Fibroblast of lung (primary cell): ENCODE measurements at regions not wholly inside any gene's neighbourhood (a gene's known extent, or its start where the extent isn't known, plus 50 kb on each side); places are given as distances from the start of the nearest gene placed in this dataset.

ENCODE experiments used
- DNase-seq, 2 donors: peaks; one replicate each; pipeline versions ENCODE4 v3.0.0 to v3.0.0-alpha.2; 2010; ENCODE audit warnings: low read depth in 2 of 2
- H2AFZ ChIP-seq: 2 replicates; pipeline ENCODE4 v1.5.1; 2012; ENCODE audit warnings: low read length, control low read depth, inconsistent platforms
- H3K27ac ChIP-seq: 2 replicates; pipeline ENCODE4 v1.5.1; 2011; ENCODE audit warnings: low read length, control low read depth; ENCODE audit not compliant: insufficient read depth
- H3K27me3 ChIP-seq: 2 replicates; pipeline ENCODE4 v1.5.1; 2011; ENCODE audit warnings: mild to moderate bottlenecking, low read length; ENCODE audit not compliant: control insufficient read depth, insufficient read depth
- H3K36me3 ChIP-seq: 2 replicates; pipeline ENCODE4 v1.5.1; 2011; ENCODE audit warnings: low read length; ENCODE audit not compliant: control insufficient read depth, insufficient read depth
- H3K4me1 ChIP-seq: 2 replicates; pipeline ENCODE4 v1.5.1; 2011; ENCODE audit warnings: low read length; ENCODE audit not compliant: control insufficient read depth, insufficient read depth; ENCODE audit errors: extremely low read depth
- H3K4me2 ChIP-seq: 2 replicates; pipeline ENCODE4 v1.5.1; 2011; ENCODE audit warnings: low read length, control low read depth; ENCODE audit not compliant: insufficient read depth; ENCODE audit errors: extremely low read depth
- H3K4me3 ChIP-seq, 4 experiments: fragments of 200-600 bp in 1 of 4; sonication (generic) in 1 of 4; replicated peaks in 1 of 4; 2 replicates each; pipeline ENCODE4 v1.5.1; 2011 to 2016; ENCODE audit warnings: low read length in 4 of 4, low read depth in 3 of 4, mild to moderate bottlenecking in 3 of 4, control low read depth in 2 of 4, inconsistent platforms in 1 of 4, mixed read lengths in 1 of 4; ENCODE audit not compliant: insufficient read depth in 1 of 4; ENCODE audit errors: control extremely low read depth in 1 of 4
- H3K79me2 ChIP-seq: 2 replicates; pipeline ENCODE4 v1.5.1; 2012; ENCODE audit warnings: mild to moderate bottlenecking, low read length, inconsistent platforms; ENCODE audit not compliant: control insufficient read depth, insufficient read depth
- H3K9ac ChIP-seq: 2 replicates; pipeline ENCODE4 v1.5.1; 2011; ENCODE audit warnings: mild to moderate bottlenecking, low read length, control low read depth; ENCODE audit not compliant: insufficient read depth
- H3K9me3 ChIP-seq: 2 replicates; pipeline ENCODE4 v1.5.1; 2012; ENCODE audit warnings: low read depth, low read length; ENCODE audit not compliant: control insufficient read depth, insufficient read depth
- H4K20me1 ChIP-seq: 2 replicates; pipeline ENCODE4 v1.5.1; 2011; ENCODE audit warnings: low read length; ENCODE audit not compliant: control insufficient read depth, insufficient read depth; ENCODE audit errors: extremely low read depth
- CTCF ChIP-seq, 2 donors: IDR thresholded peaks in 1 of 2; conservative IDR thresholded peaks in 1 of 2; 1 replicate in 1 of 2; 2 replicates in 1 of 2; pipeline ENCODE4 v1.5.1; 2011 to 2012; ENCODE audit warnings: low read length in 2 of 2, control low read depth in 1 of 2, inconsistent platforms in 1 of 2, low read depth in 1 of 2, mild to moderate bottlenecking in 1 of 2
- EZH2 ChIP-seq: IDR thresholded peaks from 2 replicates; pipeline ENCODE4 v1.5.1; 2012; ENCODE audit warnings: low read length, control low read depth, mild to moderate bottlenecking; ENCODE audit errors: missing control alignments

GRCh38 chr11:130728185-130729180 lies 187.8 kb downstream of the SNX19 start:
- H3K4me3 ChIP-seq: no peak overlapping the region
- no peak for DNase-seq

GRCh38 chr11:130729193-130729592 lies 187.1 kb downstream of the SNX19 start:
- Histone ChIP-seq H3K27ac (no peak overlapping the region), H3K36me3 (no peaks in the 10 kb centered on the region), H4K20me1 (no peaks in the 10 kb centered on the region), H2AFZ (no peak overlapping the region), H3K79me2 (no peaks in the 10 kb centered on the region), H3K4me3 (no peak overlapping the region), H3K9ac (no peak overlapping the region), H3K9me3 (no peaks in the 10 kb centered on the region), H3K4me1 (peaks cover 11% of the 10 kb centered on the region), H3K4me2 (no peak overlapping the region), H3K27me3 (no peaks in the 10 kb centered on the region)
- TF ChIP-seq CTCF (conservative IDR thresholded peaks at IDR 0.05 in 1 of 2, IDR thresholded peaks at IDR 0.05 in 1 of 2; ENCODE audit: low read depth in 1 of 2, low read length in 2 of 2) (no peak), EZH2 (no peak)
- peak in 1 of 2 donors; percentile 25 for DNase-seq

More at GRCh38 chr11:130728185-130729180, 187.8 kb downstream of the SNX19 start:
- Histone ChIP-seq H3K36me3 (no peaks in the 10 kb centered on the region), H3K4me2 (no peak overlapping the region), H2AFZ (no peak overlapping the region), H3K9ac (no peak overlapping the region), H3K27me3 (no peaks in the 10 kb centered on the region), H3K27ac (no peak overlapping the region), H3K9me3 (no peaks in the 10 kb centered on the region), H4K20me1 (no peaks in the 10 kb centered on the region), H3K4me1 (peaks cover 11% of the 10 kb centered on the region), H3K79me2 (no peaks in the 10 kb centered on the region)
- TF ChIP-seq EZH2 (no peak), CTCF (conservative IDR thresholded peaks at IDR 0.05 in 1 of 2, IDR thresholded peaks at IDR 0.05 in 1 of 2; ENCODE audit: low read depth in 1 of 2, low read length in 2 of 2) (no peak)

GRCh38 chr11:130729678-130730300 lies 186.5 kb downstream of the SNX19 start:
- Histone ChIP-seq H3K4me1 (peaks cover 11% of the 10 kb centered on the region), H3K79me2 (no peaks in the 10 kb centered on the region), H4K20me1 (no peaks in the 10 kb centered on the region), H3K27me3 (no peaks in the 10 kb centered on the region), H3K9me3 (no peaks in the 10 kb centered on the region), H3K4me2 (no peak overlapping the region), H3K9ac (no peak overlapping the region), H3K4me3 (no peak overlapping the region), H3K36me3 (no peaks in the 10 kb centered on the region), H3K27ac (no peak overlapping the region), H2AFZ (no peak overlapping the region)
- no peak for TF ChIP-seq CTCF (conservative IDR thresholded peaks at IDR 0.05 in 1 of 2, IDR thresholded peaks at IDR 0.05 in 1 of 2; ENCODE audit: low read depth in 1 of 2, low read length in 2 of 2)
- TF ChIP-seq EZH2: no peak
- DNase-seq: peak in 1 of 2 donors; percentile 43
